AG10803 (cell line): ENCODE measurements at regions not wholly inside any gene's neighbourhood (a gene's known extent, or its start where the extent isn't known, plus 50 kb on each side); places are given as distances from the start of the nearest gene placed in this dataset.
"Not testable (repeated sequence)": the region's sequence is repeated elsewhere in the genome, so short reads cannot be mapped to it uniquely, and the experiment has no call there.

Experiments used
- DNase-seq: peaks from one replicate; pipeline ENCODE4 v3.0.0; 2010; ENCODE audit warnings: low read depth
- H3K4me3 ChIP-seq: 2 replicates; pipeline ENCODE4 v1.5.1; 2011; ENCODE audit warnings: mild to moderate bottlenecking, low read length, control low read depth
- CTCF ChIP-seq: conservative IDR thresholded peaks from 2 replicates; pipeline ENCODE4 v1.5.1; 2011; ENCODE audit warnings: mild to moderate bottlenecking, low read length, control low read depth, inconsistent platforms

DNA sequence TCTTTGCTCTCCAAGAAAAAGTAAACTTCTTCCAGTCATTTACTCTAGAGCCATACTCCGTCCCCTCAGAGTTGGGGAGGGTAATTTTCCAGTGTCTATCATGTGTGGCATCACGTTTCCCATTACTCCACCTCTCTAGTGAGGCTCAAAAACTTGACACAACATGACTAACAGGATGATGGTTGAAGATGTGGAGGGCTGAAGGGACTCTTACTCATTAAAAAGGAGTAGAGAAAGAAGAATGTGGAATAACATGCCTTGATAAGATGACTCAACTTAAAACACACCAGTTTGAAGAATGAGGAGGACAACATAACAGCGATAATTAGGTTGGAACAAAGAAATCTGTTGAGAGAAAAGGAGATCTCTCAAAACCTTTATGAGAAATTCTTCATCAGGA is 894.3 kb downstream of the OTOL1 start:
- TF ChIP-seq CTCF = no peak
- DNase-seq = peak; percentile 71
- no peak overlapping the region for H3K4me3 ChIP-seq

- H3K4me3 ChIP-seq = no peak overlapping the region
- no peak for TF ChIP-seq CTCF
- DNase-seq = peak; percentile 45
These were observed 894.7 kb downstream of the OTOL1 start for GRCh38 chr3:162391301-162391700.

GRCh38 chr3:162395496-162395895 is 898.9 kb downstream of the OTOL1 start:
- H3K4me3 ChIP-seq = no peak overlapping the region
- no peak for TF ChIP-seq CTCF
- no peak for DNase-seq

GRCh38 chr3:162398554-162398953 is 901.9 kb downstream of the OTOL1 start:
- no peak overlapping the region for H3K4me3 ChIP-seq
- no peak for TF ChIP-seq CTCF
- DNase-seq = no peak

- no peak for TF ChIP-seq CTCF
- H3K4me3 ChIP-seq = no peak overlapping the region
- no peak for DNase-seq
These were observed 904.1 kb downstream of the OTOL1 start for GRCh38 chr3:162400697-162401096.

GRCh38 chr3:162411556-162411955 is 914.9 kb downstream of the OTOL1 start:
- DNase-seq, H3K4me3 ChIP-seq: not testable (repeated sequence)

GRCh38 chr3:162421721-162422120 is 925.1 kb downstream of the OTOL1 start:
- TF ChIP-seq CTCF = no peak
- H3K4me3 ChIP-seq = no peak overlapping the region
- no peak for DNase-seq

- no peak for DNase-seq
- TF ChIP-seq CTCF = no peak
- no peak overlapping the region for H3K4me3 ChIP-seq
These were observed 931.6 kb downstream of the OTOL1 start for GRCh38 chr3:162428192-162428591.
